H1 (cell line): ENCODE measurements at regions not wholly inside any gene's neighbourhood (a gene's known extent, or its start where the extent isn't known, plus 50 kb on each side); places are given as distances from the start of the nearest gene placed in this dataset.

Experiments used
- CHD1 ChIP-seq: IDR thresholded peaks from 2 replicates; pipeline ENCODE4 v1.6.1; 2012; ENCODE audit warnings: low read depth, low read length, improper control_type of control experiment
- KDM4A ChIP-seq: IDR thresholded peaks from one replicate; pipeline ENCODE4 v1.7.1; 2012; ENCODE audit warnings: low read depth, mild to moderate bottlenecking, moderate library complexity, low read length, inconsistent platforms; ENCODE audit not compliant: severe bottlenecking
- PHF8 ChIP-seq: fragments of 200-600 bp; sonication (generic); conservative IDR thresholded peaks from 2 replicates; pipeline ENCODE4 v1.7.1; 2012; ENCODE audit warnings: low read depth, mild to moderate bottlenecking, inconsistent platforms, low read length, moderate library complexity
- POLR2AphosphoS5 ChIP-seq: IDR thresholded peaks from 2 replicates; pipeline ENCODE4 v1.6.1; 2011; ENCODE audit warnings: low read depth, low read length
- SAP30 ChIP-seq: fragments of 300-600 bp; sonication (generic); IDR thresholded peaks from 2 replicates; pipeline ENCODE4 v1.7.1; 2012; ENCODE audit warnings: low read length, moderate library complexity, mild to moderate bottlenecking, inconsistent platforms; ENCODE audit not compliant: insufficient read depth, insufficient replicate concordance
- SIN3A ChIP-seq, 2 experiments: IDR thresholded peaks in 1 of 2; conservative IDR thresholded peaks in 1 of 2; 2 replicates each; pipeline ENCODE4 v1.6.1; 2011 to 2012; ENCODE audit warnings: low read length in 2 of 2, improper control_type of control experiment in 1 of 2, low read depth in 1 of 2, mild to moderate bottlenecking in 1 of 2

DNA sequence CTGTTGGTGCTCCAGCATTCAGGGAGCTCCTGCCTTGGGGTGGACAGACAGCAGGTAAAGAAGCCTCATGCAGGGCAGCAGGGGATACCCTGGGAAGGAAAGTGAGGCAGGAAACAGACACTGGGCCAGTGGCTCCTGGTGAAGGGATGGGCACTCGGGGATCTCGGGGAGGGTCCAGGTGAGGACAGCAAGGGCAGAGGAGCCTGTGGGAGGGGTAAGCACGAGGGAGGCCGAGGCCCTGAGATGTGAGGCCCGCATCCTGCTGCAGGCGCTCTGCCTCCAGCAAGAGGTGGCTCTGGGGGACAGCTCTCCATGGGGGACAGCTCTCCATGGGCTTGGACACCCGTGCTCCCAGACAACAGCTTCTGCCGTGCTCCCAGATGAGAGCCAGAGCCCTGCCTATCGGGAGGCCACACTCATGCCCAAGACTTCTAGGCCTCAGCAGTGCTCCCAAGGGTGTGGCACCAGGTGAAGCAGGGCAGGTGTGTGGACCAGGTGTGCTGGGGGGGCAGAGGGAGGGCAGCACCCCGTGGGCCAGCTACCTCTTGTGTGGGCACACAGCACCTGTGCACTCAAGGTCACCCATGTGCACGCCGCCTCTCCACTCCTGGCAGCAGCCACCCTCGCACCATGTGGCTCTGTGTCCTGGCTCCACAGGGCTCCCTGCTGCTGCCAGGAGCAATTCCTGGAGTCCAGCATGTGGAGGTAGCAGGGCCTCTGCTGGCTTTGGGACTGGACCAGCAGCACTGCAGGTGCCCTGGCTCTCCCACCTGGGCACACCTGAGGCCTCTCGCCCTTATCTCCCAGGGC lies 93.6 kb upstream of the INSIG1 start (continued):
- TF ChIP-seq POLR2AphosphoS5 (no peak), KDM4A (no peak), PHF8 (no peak), SAP30 (no peak), CHD1 (no peak), SIN3A (conservative IDR thresholded peaks at IDR 0.05 in 1 of 2, IDR thresholded peaks at IDR 0.05 in 1 of 2; ENCODE audit: low read depth in 1 of 2, low read length in 2 of 2) (no peak)
